ENCODE measurements at regions not wholly inside any gene's neighbourhood (a gene's known extent, or its start where the extent isn't known, plus 50 kb on each side); places are given as distances from the start of the nearest gene placed in this dataset.

- no peaks in the 10 kb centered on the region for H3K27me3 ChIP-seq
- no peak for TF ChIP-seq EP300 (IDR thresholded peaks at IDR 0.05)
- no peak for TF ChIP-seq CTCF (IDR thresholded peaks at IDR 0.05)
- TF ChIP-seq POLR2A (IDR thresholded peaks at IDR 0.05), result no peak
- H3K36me3 ChIP-seq, result no peaks in the 10 kb centered on the region
- H3K9me3 ChIP-seq, result no peaks in the 10 kb centered on the region
- H3K27ac ChIP-seq, result no peak overlapping the region
- peaks cover 0 to 9% (median 0%) of the 10 kb centered on the region in 4 donors for H3K4me1 ChIP-seq
- H3K4me3 ChIP-seq, result no peak overlapping the region
- WGBS, 2 donors, result 82 to 84% methylated on average over 8 to 9 of the region's 9 CpGs
- DNase-seq (ENCODE audit: low spot score in 2 of 2), result no peak
These were observed 72.2 kb upstream of the PTCH1 start for GRCh38 chr9:95588724-95589588.

GRCh38 chr9:95587021-95587964 is 70.5 kb upstream of the PTCH1 start:
- Histone ChIP-seq H3K27me3 (no peaks in the 10 kb centered on the region), H3K27ac (no peak overlapping the region), H3K4me1 (peaks cover 0 to 9% (median 0%) of the 10 kb centered on the region in 4 donors), H3K4me3 (no peak overlapping the region), H3K9me3 (no peaks in the 10 kb centered on the region), H3K36me3 (no peaks in the 10 kb centered on the region)
- TF ChIP-seq EP300 (IDR thresholded peaks at IDR 0.05) (no peak), CTCF (IDR thresholded peaks at IDR 0.05) (no peak), POLR2A (IDR thresholded peaks at IDR 0.05) (no peak)
- WGBS, 2 donors, result 75 to 90% methylated on average over 10 of the region's 10 CpGs
- DNase-seq (ENCODE audit: low spot score in 2 of 2), result no peak

GRCh38 chr9:95586326-95586725 is 69.6 kb upstream of the PTCH1 start:
- no peak for TF ChIP-seq POLR2A (IDR thresholded peaks at IDR 0.05)
- TF ChIP-seq CTCF (IDR thresholded peaks at IDR 0.05), result no peak
- no peak for TF ChIP-seq EP300 (IDR thresholded peaks at IDR 0.05)
- no peak for DNase-seq (ENCODE audit: low spot score in 2 of 2)
- Histone ChIP-seq H3K36me3 (no peaks in the 10 kb centered on the region), H3K4me1 (peaks cover 0 to 9% (median 0%) of the 10 kb centered on the region in 4 donors), H3K27me3 (no peaks in the 10 kb centered on the region), H3K27ac (no peak overlapping the region), H3K9me3 (no peaks in the 10 kb centered on the region), H3K4me3 (no peak overlapping the region)
- 92 to 97% methylated on average over 8 of the region's 8 CpGs for WGBS, 2 donors

GRCh38 chr9:95585824-95586223 is 69.1 kb upstream of the PTCH1 start:
- DNase-seq (ENCODE audit: low spot score in 2 of 2), result no peak
- no peak for TF ChIP-seq CTCF (IDR thresholded peaks at IDR 0.05)
- TF ChIP-seq EP300 (IDR thresholded peaks at IDR 0.05), result no peak
- no peak for TF ChIP-seq POLR2A (IDR thresholded peaks at IDR 0.05)
- Histone ChIP-seq H3K36me3 (no peaks in the 10 kb centered on the region), H3K27ac (no peak overlapping the region), H3K4me3 (no peak overlapping the region), H3K4me1 (peaks cover 0 to 9% (median 0%) of the 10 kb centered on the region in 4 donors), H3K9me3 (no peaks in the 10 kb centered on the region), H3K27me3 (no peaks in the 10 kb centered on the region)
- 88 to 94% methylated on average over 6 to 11 of the region's 11 CpGs for WGBS, 2 donors
